ENCODE measurements at regions not wholly inside any gene's neighbourhood (a gene's known extent, or its start where the extent isn't known, plus 50 kb on each side); places are given as distances from the start of the nearest gene placed in this dataset.

DNA sequence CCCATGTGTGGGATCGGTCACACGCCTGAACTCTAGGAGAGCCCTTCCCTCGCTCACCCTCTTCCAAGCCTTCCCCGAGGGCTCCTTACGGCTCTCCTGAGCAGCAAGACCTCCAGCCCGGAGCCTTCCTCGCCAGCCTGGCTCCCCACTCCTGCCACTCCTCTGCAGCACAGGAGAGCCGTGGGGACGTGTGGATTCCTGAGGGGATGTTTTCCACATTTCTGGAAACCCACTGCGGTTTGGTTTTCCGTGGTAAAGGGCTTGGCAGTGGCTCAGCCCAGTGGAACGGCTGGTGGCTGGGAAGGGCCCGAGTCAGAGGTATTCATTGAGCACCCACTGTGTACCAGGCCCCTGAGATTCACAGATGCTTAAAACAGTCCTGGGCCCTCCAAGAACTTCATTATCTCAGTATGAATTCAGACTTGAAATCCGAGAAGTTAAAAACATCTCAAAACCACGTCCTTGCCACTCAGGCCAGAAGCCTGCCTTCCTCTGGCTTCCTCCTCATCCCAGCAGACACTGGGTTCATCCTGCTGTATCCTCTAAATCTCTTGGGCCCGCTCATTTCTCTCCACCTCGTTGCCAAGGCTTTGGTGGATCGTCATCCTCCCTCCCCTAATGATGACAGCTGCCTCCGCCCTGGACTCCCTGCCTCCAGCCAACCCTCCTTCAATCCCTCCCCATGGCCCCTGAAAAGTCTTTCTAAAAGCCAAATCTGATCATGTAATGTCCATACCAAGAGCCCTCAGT, 109.6 kb downstream of the FGF18 start:
- Histone ChIP-seq H3K27me3 (ENCODE audit: control insufficient read depth, insufficient read depth, low read length) (no peaks in the 10 kb centered on the region), H3K4me1 (ENCODE audit: control insufficient read depth, insufficient read depth, low read length) (no peaks in the 10 kb centered on the region), H3K36me3 (ENCODE audit: insufficient read depth, low read length) (no peaks in the 10 kb centered on the region), H3K4me3 (ENCODE audit: low read length) (no peak overlapping the region), H3K9me3 (replicated peaks; ENCODE audit: low read length) (no peaks in the 10 kb centered on the region), H3K4me2 (ENCODE audit: low read length) (no peak overlapping the region), H3K9ac (ENCODE audit: low read depth, low read length) (no peak overlapping the region)

DNA sequence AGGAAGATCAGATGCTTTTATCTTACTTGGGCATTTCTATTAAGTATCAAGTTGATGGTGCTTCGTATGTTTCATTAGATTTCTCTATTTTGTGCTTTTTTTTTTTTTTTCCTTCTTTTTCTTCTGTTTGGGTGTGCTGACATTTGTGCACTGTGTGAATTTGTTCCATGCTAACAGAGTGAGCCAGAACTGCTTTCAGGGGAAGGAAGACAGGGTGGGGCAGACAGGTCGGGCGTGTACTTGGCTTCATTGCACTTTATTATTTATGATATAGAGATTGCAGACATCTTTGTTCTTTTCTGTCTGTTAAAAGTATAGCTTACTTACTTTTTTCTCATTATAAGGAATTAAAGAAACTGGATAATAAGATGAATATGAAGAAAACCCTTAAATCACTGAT, 112.2 kb downstream of the FGF18 start:
- Histone ChIP-seq H3K4me2 (ENCODE audit: low read length) (no peak overlapping the region), H3K9ac (ENCODE audit: low read depth, low read length) (no peak overlapping the region), H3K27me3 (ENCODE audit: control insufficient read depth, insufficient read depth, low read length) (no peaks in the 10 kb centered on the region), H3K4me1 (ENCODE audit: control insufficient read depth, insufficient read depth, low read length) (no peaks in the 10 kb centered on the region), H3K4me3 (ENCODE audit: low read length) (no peak overlapping the region), H3K9me3 (replicated peaks; ENCODE audit: low read length) (no peaks in the 10 kb centered on the region), H3K36me3 (ENCODE audit: insufficient read depth, low read length) (no peaks in the 10 kb centered on the region)

DNA sequence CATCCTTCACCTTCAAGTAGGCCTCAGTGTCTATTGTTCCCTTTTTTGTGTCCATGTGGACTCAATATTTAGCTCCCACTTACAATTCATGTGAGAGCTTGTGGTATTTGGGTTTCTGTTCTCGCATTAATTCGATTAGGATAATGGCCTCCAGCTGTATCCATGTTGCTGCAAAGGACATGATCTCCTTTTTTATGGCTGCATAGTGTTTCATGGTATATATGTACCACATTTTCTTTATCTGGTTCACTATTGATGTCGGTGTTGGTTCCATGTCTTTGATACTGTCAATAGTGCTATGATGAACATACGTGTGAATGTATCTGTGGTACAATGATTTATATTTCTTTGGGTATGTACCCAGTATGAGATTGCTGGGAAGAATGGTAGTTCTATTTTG, 113.7 kb downstream of the FGF18 start:
- H3K4me2 ChIP-seq (ENCODE audit: low read length): no peak overlapping the region
- no peak overlapping the region for H3K4me3 ChIP-seq (ENCODE audit: low read length)
- no peaks in the 10 kb centered on the region for H3K9me3 ChIP-seq (replicated peaks; ENCODE audit: low read length)
- no peaks in the 10 kb centered on the region for H3K27me3 ChIP-seq (ENCODE audit: control insufficient read depth, insufficient read depth, low read length)
- no peak overlapping the region for H3K9ac ChIP-seq (ENCODE audit: low read depth, low read length)
- H3K36me3 ChIP-seq (ENCODE audit: insufficient read depth, low read length): no peaks in the 10 kb centered on the region
- H3K4me1 ChIP-seq (ENCODE audit: control insufficient read depth, insufficient read depth, low read length): no peaks in the 10 kb centered on the region

DNA sequence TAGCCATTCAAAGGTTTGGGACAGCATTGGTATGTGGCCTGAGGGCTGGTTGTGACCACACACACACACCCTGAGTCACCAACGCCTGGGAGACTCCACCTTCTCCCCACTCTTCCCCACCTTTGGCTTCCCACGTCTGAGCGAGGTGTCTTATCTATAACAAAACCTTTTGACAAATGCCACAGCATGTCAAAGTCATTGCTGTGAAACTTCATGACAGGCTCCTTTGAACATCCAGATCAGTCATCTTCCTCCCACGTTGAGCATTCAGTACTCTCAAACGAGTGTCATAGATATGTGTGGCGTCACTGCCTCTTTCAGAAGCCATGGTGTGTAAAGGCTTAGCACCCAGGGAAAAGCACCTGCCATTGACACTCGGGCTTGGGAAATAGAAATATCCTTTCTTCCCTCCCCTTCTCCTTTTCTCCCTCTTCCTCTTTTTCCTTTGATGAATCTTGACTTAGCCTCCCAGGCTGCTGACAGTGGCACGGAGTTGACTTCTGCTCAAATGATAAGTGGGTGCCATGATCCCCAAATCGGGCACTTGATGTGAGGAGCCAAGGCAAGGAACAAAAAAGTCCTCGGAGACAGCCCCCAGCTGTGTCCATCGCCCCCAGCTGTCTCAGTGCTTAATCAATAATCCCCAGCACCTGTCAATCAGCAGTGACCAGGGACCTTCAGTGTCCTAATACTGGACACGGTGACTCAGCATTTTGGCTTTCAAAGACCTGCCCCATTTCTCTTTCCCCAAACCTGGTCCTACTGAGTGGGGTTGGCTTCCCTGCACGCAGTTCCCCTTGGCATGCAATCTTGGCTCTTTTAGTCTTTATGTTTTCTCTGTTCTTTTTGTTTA, 114.8 kb downstream of the FGF18 start:
- Histone ChIP-seq H3K27me3 (ENCODE audit: control insufficient read depth, insufficient read depth, low read length) (peaks cover 1% of the 10 kb centered on the region), H3K9ac (ENCODE audit: low read depth, low read length) (no peak overlapping the region), H3K4me2 (ENCODE audit: low read length) (no peak overlapping the region), H3K9me3 (replicated peaks; ENCODE audit: low read length) (no peaks in the 10 kb centered on the region), H3K4me1 (ENCODE audit: control insufficient read depth, insufficient read depth, low read length) (no peaks in the 10 kb centered on the region), H3K36me3 (ENCODE audit: insufficient read depth, low read length) (no peaks in the 10 kb centered on the region), H3K4me3 (ENCODE audit: low read length) (no peak overlapping the region)

DNA sequence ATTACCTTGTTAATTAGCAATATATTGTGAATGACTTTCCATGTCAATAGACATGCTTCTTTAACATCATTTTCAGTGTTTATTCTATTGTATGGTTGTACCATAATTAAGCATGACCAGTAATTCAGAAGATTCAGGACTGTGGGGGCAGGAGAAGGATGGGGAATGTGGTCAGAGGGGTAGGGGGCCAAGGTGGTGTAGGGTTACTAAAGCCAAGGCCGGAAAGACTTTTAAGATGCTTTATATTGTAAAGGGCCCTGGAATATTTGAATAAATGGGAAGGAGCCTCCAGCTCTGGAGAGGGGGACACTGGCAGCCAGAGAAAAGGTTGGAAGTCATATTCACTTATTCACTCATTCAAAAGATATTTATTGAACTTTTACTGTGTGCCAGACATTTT, 115.7 kb downstream of the FGF18 start:
- Histone ChIP-seq H3K4me2 (ENCODE audit: low read length) (no peak overlapping the region), H3K4me1 (ENCODE audit: control insufficient read depth, insufficient read depth, low read length) (no peaks in the 10 kb centered on the region), H3K9ac (ENCODE audit: low read depth, low read length) (no peak overlapping the region), H3K27me3 (ENCODE audit: control insufficient read depth, insufficient read depth, low read length) (peaks cover 4% of the 10 kb centered on the region), H3K9me3 (replicated peaks; ENCODE audit: low read length) (no peaks in the 10 kb centered on the region), H3K4me3 (ENCODE audit: low read length) (no peak overlapping the region), H3K36me3 (ENCODE audit: insufficient read depth, low read length) (no peaks in the 10 kb centered on the region)

DNA sequence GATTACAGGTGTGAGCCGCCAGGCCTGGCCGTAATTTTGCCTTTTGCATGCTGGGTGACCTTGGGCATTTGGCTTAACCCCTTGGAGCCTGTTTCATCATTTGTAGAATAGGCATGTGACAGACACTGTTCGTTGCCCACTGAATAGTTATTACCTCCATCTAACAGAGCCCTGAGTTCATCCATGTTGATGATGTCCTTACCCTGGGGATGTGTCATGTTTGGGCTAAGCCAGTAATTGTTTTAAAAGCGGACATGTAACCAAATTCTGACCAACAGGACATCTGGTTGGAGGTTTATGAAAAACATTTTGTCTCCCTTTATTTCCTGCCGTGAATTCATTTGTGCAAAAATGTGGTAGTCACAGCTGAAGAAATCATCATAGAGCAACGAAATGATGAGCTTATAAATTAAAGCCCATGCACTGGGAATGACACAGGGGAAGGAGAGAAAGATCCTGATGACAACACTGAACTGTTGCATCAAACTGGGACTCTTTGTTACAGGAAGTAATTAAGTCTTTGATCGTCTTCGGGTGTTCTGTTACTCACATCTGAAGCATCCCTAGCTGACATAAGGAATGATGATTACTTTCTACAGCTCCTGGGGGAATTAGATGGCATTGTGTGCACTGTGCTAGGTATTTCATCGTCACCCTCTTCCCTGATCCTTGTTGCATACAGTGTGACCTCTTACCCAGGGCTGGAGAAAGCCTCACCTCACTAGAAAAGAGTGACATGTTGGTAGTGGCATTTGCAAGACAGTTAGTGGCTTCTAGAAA, 117.8 kb downstream of the FGF18 start:
- H3K4me2 ChIP-seq (ENCODE audit: low read length): no peak overlapping the region
- peaks cover 9% of the 10 kb centered on the region for H3K27me3 ChIP-seq (ENCODE audit: control insufficient read depth, insufficient read depth, low read length)
- no peak overlapping the region for H3K4me3 ChIP-seq (ENCODE audit: low read length)
- no peak overlapping the region for H3K9ac ChIP-seq (ENCODE audit: low read depth, low read length)
- H3K4me1 ChIP-seq (ENCODE audit: control insufficient read depth, insufficient read depth, low read length): no peaks in the 10 kb centered on the region
- H3K9me3 ChIP-seq (replicated peaks; ENCODE audit: low read length): no peaks in the 10 kb centered on the region
- H3K36me3 ChIP-seq (ENCODE audit: insufficient read depth, low read length): no peaks in the 10 kb centered on the region

DNA sequence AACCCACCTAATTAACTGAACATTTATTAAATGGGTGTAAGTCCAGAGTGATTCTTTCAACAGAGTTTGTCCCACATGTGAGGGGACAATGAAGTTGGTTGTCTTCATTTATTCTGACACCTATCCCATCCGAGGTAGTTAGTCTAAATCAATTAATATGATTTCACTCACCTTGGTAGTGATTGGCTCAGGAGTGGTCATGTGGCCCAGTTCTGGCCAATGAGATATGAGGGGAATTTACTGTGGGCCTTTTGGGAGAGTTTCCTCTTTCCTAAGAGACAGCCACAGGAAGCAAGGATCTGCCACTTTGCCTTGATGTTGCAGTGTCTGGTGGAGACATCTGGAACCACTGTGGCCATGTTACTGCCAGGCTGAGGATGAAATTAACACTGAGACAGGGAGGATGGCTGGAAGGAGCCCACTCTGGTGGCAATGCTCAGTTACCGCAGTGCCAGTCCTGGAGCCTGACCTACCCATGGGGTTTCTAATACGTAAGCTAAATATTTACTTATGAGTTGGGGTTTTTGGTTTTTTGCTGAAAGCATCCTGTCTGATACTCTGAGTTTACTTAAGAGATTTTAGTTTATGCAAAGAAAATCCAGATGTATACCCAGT, 118.6 kb downstream of the FGF18 start:
- Histone ChIP-seq H3K27me3 (ENCODE audit: control insufficient read depth, insufficient read depth, low read length) (peaks cover 9% of the 10 kb centered on the region), H3K9me3 (replicated peaks; ENCODE audit: low read length) (no peaks in the 10 kb centered on the region), H3K4me2 (ENCODE audit: low read length) (no peak overlapping the region), H3K36me3 (ENCODE audit: insufficient read depth, low read length) (no peaks in the 10 kb centered on the region), H3K4me3 (ENCODE audit: low read length) (no peak overlapping the region), H3K4me1 (ENCODE audit: control insufficient read depth, insufficient read depth, low read length) (no peaks in the 10 kb centered on the region), H3K9ac (ENCODE audit: low read depth, low read length) (no peak overlapping the region)

DNA sequence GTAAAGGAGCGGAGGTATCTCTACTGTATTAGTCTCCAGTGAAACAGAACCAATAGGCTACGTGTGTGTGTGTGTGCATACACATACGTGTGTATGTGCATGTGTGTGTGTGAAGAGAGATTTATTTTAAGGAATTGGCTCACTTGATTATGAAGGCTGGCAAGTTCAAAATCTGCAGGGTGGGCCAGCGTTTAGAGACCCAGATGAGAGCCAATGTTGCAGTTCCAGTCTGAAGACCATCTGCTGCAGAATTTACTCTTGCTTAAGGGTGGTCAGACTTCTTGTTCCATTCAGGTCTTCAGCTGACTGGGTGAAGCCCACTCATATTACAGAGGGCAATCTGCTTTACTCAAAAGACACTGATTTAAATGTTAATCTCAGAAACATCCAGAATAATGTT, 119.2 kb downstream of the FGF18 start:
- H3K9ac ChIP-seq (ENCODE audit: low read depth, low read length): no peak overlapping the region
- no peaks in the 10 kb centered on the region for H3K9me3 ChIP-seq (replicated peaks; ENCODE audit: low read length)
- peaks cover 11% of the 10 kb centered on the region for H3K27me3 ChIP-seq (ENCODE audit: control insufficient read depth, insufficient read depth, low read length)
- no peaks in the 10 kb centered on the region for H3K36me3 ChIP-seq (ENCODE audit: insufficient read depth, low read length)
- no peak overlapping the region for H3K4me2 ChIP-seq (ENCODE audit: low read length)
- no peaks in the 10 kb centered on the region for H3K4me1 ChIP-seq (ENCODE audit: control insufficient read depth, insufficient read depth, low read length)
- no peak overlapping the region for H3K4me3 ChIP-seq (ENCODE audit: low read length)

DNA sequence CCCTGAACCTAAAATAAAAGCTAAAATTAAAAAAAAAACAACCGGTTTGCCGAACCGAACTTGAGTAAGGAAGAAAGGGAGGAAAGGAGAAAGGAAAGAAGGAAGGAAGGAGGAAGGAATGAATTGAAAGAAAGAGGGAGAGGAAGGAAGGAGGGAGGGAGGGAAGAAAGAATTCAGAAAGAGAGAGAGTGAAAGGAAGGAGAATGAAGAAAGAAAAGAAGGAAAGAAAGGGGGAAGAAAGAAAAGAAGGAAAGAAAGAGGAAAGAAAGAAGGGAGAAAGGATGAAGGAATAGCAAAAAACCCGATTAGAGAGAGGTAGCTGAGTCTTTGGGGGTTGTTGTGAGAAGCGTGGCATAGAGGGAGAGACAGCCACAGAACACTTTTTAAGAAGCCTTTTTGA, 121.4 kb downstream of the FGF18 start:
- H3K4me1 ChIP-seq (ENCODE audit: control insufficient read depth, insufficient read depth, low read length): no peaks in the 10 kb centered on the region

DNA sequence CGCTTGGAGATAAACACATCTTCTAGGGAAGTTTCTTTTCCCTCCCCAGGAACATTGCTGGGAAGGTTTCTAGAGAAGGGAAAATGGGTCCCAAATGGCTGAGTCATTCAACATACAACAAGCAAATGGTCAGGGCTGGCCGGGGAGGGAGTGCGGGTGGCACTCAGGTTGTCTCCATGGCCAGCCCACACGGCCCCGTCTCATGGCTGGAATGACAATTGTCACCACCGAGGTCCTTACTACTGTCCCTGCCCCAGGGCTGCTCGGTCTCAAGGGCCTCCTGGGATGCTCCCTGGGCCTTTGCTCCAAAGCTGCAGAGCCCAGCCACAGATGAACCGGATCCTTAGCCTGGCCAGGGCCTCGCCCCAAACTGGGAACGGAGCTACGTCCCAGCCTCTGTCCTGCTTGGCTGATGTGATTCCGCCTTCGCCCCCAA, 121.9 kb downstream of the FGF18 start:
- H3K9ac ChIP-seq (ENCODE audit: low read depth, low read length): no peak overlapping the region
- no peak overlapping the region for H3K4me2 ChIP-seq (ENCODE audit: low read length)
- H3K9me3 ChIP-seq (replicated peaks; ENCODE audit: low read length): no peaks in the 10 kb centered on the region

More for the DNA sequence above, 121.4 kb downstream of the FGF18 start:
- Histone ChIP-seq H3K9ac (ENCODE audit: low read depth, low read length) (no peak overlapping the region), H3K4me2 (ENCODE audit: low read length) (no peak overlapping the region), H3K9me3 (replicated peaks; ENCODE audit: low read length) (no peaks in the 10 kb centered on the region), H3K27me3 (ENCODE audit: control insufficient read depth, insufficient read depth, low read length) (peaks cover 16% of the 10 kb centered on the region), H3K4me3 (ENCODE audit: low read length) (no peak overlapping the region), H3K36me3 (ENCODE audit: insufficient read depth, low read length) (no peaks in the 10 kb centered on the region)

DNA sequence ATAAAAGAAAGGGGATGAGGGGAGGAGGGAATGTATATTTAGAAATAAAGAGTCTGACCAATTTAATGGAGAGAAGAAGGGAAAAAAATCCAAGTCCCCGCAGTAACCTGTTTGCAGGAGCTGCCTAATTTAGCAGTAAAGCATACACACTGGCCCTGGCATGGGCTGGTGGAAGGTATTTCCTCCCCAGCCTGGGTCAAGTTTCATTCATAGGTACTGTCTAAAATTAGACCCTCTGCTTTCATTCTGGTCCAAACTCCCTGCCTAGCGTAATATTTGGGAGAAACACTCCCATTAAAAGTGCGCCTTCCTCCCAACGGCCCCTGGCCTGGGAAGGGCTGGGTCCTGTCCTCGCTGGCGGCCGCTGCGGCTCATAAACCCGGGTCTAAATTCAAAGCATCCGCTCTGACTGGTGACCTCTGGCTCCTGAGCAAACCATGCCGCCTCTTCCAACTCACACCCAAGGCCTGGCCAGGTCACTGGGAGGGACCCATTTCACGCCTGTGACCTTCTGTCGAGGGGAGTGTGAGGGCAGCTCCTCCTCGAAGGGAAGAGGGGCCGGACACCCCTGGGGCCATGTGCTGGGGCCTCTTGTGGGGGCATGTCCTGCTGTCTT, 123.2 kb downstream of the FGF18 start:
- Histone ChIP-seq H3K27me3 (ENCODE audit: control insufficient read depth, insufficient read depth, low read length) (peaks cover 16% of the 10 kb centered on the region), H3K4me2 (ENCODE audit: low read length) (no peak overlapping the region), H3K9ac (ENCODE audit: low read depth, low read length) (no peak overlapping the region), H3K36me3 (ENCODE audit: insufficient read depth, low read length) (no peaks in the 10 kb centered on the region), H3K9me3 (replicated peaks; ENCODE audit: low read length) (no peaks in the 10 kb centered on the region), H3K4me1 (ENCODE audit: control insufficient read depth, insufficient read depth, low read length) (no peaks in the 10 kb centered on the region), H3K4me3 (ENCODE audit: low read length) (no peak overlapping the region)

More for the DNA sequence above, 121.9 kb downstream of the FGF18 start:
- H3K4me3 ChIP-seq (ENCODE audit: low read length): no peak overlapping the region
- no peaks in the 10 kb centered on the region for H3K36me3 ChIP-seq (ENCODE audit: insufficient read depth, low read length)
- H3K27me3 ChIP-seq (ENCODE audit: control insufficient read depth, insufficient read depth, low read length): peaks cover 16% of the 10 kb centered on the region
- H3K4me1 ChIP-seq (ENCODE audit: control insufficient read depth, insufficient read depth, low read length): no peaks in the 10 kb centered on the region
